ENCODE measurements at regions not wholly inside any gene's neighbourhood (a gene's known extent, or its start where the extent isn't known, plus 50 kb on each side); places are given as distances from the start of the nearest gene placed in this dataset.

DNA sequence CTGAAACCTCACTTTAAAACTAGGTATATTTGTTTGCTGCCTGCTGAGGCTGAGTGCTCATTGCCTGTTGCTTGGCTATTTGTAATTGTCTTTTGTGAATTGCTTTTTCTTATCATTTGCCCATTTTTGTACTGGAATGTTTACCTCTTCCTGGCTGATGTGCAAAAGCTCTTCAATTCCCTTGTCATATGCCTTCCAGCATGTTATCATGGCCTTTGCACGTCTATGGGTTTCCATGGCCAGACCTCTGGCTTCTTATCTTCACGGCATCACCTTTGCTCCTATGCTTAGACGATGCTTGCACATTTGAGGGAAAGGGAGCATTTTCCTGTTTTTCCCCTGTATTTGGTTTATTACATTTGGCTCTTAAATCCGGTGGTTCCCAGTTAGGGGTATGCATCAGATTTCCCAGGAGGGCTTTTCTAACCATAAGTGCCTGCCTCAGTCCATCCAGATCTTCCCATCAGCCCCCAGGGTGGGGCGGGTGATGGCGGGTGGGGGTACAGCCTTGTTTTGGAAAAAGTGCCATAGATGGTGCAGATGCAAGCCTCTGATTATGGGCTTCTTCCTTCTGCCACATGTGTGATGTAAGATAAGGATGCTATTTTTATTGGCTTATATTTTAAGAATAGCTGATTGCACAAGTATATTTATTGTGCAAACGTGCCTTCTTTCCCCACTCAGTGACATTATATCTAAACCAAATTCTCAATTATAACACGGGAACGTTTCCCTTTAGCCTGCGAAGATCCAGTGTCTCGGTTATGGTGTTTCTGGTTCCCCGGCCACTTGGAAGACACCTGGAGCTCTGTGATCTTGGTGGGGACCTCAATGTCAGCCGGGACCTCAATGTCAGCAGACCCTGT, 70.6 kb upstream of the SEPTIN5 start (continued):
- TF ChIP-seq, protein P1, sequence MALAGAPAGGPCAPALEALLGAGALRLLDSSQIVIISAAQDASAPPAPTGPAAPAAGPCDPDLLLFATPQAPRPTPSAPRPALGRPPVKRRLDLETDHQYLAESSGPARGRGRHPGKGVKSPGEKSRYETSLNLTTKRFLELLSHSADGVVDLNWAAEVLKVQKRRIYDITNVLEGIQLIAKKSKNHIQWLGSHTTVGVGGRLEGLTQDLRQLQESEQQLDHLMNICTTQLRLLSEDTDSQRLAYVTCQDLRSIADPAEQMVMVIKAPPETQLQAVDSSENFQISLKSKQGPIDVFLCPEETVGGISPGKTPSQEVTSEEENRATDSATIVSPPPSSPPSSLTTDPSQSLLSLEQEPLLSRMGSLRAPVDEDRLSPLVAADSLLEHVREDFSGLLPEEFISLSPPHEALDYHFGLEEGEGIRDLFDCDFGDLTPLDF (CRISPR knock-in tag; IDR thresholded peaks at IDR 0.05) = peak; percentile 86
- TF ChIP-seq HLTF (IDR thresholded peaks at IDR 0.05) = peak; percentile 84
- TF ChIP-seq, protein P2, sequence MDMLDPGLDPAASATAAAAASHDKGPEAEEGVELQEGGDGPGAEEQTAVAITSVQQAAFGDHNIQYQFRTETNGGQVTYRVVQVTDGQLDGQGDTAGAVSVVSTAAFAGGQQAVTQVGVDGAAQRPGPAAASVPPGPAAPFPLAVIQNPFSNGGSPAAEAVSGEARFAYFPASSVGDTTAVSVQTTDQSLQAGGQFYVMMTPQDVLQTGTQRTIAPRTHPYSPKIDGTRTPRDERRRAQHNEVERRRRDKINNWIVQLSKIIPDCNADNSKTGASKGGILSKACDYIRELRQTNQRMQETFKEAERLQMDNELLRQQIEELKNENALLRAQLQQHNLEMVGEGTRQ (CRISPR knock-in tag; IDR thresholded peaks at IDR 0.05) = no peak
- TF ChIP-seq, protein P3, sequence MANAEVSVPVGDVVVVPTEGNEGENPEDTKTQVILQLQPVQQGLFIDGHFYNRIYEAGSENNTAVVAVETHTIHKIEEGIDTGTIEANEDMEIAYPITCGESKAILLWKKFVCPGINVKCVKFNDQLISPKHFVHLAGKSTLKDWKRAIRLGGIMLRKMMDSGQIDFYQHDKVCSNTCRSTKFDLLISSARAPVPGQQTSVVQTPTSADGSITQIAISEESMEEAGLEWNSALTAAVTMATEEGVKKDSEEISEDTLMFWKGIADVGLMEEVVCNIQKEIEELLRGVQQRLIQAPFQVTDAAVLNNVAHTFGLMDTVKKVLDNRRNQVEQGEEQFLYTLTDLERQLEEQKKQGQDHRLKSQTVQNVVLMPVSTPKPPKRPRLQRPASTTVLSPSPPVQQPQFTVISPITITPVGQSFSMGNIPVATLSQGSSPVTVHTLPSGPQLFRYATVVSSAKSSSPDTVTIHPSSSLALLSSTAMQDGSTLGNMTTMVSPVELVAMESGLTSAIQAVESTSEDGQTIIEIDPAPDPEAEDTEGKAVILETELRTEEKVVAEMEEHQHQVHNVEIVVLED (CRISPR knock-in tag; IDR thresholded peaks at IDR 0.05) = no peak; the same call in 1 of the 2 replicates
